HG02571 (cell line): ENCODE measurements at regions not wholly inside any gene's neighbourhood (a gene's known extent, or its start where the extent isn't known, plus 50 kb on each side); places are given as distances from the start of the nearest gene placed in this dataset.

Experiments used
- ATAC-seq: cut with Tn5 transposase; IDR thresholded peaks from one replicate; pipeline ENCODE4 v1.9.1; 2021; ENCODE audit warnings: mild to moderate bottlenecking, moderate library complexity; ENCODE audit not compliant: unreplicated experiment

DNA sequence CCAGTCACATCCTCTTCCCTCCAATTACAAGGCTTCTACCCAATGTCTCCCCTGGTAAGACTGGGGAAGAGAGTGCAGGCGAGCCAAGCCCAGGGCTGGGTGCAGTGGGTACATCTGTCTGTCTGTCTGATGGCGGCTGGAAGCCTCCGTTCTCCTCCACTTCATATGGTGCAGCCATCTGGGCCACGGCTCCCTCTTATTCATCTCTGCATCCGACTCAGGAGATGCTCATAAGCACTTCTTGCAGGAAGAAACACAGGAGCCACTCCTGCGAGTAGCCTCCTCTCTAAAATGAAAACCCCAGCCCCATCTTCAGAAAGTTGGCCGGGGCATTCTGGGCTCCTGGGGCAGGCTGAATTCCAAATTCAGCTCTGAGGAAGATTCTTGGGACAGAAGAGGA lies 67.5 kb upstream of the SLC6A6 start:
- no peak for ATAC-seq

DNA sequence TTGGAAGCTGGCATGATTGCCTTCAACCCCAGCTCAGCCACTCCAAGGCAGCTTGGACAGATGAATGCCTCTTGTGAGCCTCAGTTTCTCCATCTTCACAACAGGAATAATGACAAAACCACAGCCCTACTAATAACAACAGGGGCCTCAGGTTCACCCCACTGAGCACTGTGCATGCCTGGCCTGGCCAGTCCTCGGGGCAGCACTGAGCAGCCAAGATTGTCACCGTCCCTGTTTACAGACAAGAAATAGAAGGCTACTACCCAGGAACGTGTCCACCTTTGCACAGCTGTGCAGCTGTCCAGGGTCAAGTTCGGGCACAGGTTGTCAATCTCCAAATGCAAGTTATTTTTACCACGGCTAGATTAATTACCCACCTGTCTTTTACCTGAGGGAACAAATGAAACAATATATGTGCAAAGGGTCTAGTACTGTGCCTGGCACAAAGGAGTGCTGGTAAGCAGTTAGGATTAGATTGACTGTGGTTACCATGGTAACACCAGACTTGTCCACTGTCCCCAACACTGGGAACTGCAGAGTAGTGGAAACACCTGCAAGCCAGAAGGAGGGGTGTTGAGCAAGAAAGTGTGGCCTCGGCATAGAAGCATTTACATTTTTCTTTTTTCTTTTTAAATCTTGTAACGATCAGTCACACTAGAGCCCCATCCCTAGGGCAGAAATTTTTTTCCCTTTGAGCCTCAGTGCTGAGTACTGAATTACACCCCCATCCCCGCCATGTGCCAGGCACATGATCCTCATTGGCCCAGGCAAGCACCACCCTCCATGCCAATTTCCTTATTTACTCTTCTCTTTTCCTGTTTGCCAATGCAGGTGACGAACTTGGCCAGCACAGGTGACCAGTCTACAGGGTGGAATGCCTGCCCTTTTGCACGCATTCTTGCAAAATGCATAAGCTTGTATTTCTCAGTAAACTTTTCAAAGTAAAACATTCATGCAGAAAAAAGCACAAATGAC lies 66.3 kb upstream of the SLC6A6 start:
- ATAC-seq: no peak

DNA sequence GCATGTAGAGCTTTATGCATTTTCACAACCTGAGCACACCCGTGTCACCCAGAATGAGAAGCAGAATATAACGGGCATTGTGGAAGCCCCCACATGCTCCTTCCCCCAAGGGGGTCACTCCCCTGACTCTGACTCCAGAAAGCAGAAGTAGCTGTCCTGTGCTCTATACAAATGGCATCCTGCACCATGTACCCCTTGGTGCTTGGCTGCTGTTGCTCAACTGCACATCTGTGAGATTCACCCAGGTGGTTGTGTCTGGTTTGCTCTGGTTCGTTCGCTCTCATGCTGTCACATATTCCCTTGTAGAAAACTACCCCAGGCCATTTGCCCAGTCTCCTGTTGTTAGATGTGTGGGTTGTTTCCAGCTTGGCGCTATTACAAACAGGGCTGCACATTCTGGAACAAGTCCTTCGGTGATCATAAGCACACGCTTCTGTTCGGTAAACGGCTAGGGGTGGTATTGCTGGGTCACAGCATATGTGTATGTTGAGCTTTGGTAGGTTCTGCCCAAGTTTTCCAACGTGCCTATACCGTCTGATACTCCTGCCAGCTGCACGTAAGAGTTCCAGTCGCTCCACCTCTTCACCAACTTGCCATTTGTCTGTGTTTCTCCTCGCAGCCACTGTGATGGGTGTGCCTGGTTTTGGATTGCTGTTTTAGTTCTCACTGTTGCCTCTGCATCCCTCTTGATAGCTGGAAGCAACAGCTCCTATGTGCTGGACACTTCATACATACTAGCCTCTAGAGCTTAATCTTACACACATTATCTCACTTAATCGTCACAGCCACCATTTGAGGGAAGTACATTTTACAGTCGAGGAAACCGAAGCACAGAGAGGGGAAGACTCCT lies 65.4 kb upstream of the SLC6A6 start:
- ATAC-seq: no peak

DNA sequence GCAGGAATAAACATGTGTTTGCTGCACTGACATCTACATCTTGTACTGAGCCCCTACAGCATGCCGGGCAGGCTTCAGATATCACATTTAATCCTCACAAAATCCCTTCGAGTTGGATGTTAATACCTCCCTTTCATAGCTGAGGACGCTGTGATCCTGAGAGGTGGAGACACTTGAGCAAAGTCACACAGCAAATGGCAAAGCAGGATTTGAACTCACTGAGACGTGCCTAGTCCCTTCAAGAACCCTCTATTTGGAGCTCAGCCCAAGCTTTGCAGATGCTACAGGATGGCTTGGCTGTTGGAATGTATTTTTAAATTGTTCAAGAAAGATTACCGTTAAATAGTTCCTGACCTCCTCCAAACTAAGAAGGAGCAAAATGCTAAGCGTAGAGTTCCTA lies 64.6 kb upstream of the SLC6A6 start:
- ATAC-seq: no peak

DNA sequence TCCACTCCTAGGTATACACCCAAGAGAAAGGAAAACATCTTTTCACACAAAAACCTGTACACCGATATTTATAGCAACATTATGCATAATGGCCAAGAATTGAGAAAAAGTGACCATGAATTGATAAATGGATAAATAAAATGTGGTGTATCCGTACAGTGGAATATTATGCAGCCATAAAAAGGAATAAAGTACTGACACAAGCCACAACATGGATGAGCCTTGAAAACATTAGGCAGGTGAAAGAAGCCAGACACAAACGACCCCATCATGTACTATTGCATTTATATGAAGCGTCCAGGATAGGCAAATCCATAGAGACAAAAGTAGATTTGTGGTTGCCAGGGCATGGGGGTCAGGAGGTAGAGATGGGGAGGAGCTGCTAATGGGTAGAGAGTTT lies 64.2 kb upstream of the SLC6A6 start:
- ATAC-seq: no peak

DNA sequence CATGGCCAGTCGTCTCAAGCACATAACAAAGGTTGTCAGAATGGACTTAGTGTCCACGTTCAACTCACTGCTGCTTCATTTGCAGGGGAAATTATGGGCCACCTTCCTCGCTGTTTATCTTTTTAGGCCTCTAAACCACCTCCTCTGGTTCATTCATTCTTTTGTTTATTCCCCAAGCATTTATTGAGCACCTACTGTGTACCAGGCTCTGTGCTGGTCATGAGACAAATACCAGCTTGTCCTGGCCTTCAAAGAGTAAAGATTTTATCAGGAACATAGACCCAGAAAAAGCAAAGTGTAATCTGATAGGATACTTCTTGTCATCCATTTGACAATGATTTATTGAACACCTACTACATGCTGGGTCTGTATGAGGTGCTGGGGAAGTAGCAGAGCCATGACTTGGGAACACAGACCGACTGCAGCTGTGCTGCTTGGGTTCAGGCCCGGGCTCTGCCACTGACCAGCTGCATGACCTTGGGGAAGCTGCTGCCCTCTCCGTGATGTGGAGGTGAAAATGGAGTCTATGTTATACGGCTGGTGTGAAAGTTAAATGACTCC lies 63.4 kb upstream of the SLC6A6 start:
- no peak for ATAC-seq

DNA sequence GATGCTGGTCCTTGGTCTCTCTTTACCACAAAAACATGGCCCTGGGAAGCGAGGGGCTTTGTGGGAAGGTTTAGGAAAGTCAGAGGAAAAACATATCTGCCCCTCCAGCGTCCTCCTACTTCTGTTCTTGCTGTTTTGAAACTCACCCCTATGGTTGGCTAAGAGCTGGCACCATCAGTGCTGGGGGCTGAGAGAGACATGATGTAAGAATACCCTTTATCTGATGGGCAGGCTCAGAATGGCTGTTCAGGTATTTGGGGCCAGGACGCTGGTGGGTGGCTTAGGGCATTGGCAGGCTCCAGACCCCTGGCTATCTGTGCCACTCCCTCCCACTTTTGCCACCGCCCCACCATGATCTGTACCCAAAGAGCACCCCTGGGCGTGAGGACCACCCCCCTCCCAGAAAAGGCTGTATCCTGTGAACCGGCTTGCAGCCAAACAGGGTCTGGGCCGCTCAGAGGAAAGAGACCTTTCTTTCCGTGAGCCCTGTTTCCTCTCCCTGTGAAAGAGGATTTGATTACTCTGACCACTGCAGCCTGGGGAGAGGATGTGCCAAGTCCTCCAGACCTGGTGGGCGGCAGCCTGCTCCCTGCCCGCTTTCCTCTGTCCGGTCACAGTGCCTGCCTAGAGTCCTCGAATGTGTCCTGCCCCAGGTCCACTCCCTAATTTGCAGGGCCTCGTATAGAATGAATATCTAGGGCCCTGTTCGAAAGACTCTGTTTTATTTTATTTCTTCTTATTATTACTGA lies 61.3 kb upstream of the SLC6A6 start:
- no peak for ATAC-seq

DNA sequence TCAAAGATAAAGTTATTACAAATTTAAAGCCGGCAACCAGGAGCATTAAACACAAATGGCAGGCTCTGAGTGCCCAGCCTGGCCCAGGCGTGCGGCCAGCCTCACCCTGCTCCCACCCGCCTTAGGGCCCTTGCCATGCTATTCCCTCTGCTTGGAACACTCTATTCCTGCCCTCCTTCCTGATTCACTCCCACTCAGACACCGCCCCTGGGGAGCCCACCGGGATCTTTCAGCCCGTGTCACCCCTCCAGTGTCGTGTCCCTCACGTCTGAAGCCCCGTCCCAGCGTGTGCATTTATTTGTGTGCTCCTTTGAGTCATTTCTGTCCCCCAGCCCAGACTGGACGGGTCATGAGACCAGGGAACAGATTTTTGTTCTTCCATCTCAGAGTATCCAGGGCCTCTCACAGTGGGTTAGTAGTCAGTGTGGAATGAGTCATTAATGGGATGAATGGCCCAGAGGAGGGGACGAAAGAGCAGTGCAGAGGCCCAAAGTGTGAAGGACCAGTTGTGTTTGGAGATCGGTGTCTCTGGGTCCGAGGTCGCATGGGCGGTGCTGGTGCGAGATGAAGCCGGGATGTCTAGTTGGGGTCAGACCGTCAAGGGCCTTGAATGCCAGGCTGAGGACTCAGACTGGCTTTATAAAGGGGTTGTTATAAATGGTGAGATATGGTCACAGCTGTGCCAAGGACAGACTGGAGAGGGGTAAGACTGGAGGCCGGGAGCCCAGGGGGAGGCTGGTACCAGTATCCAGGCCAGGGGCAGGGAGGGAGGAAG lies 58.9 kb upstream of the SLC6A6 start:
- ATAC-seq: no peak

DNA sequence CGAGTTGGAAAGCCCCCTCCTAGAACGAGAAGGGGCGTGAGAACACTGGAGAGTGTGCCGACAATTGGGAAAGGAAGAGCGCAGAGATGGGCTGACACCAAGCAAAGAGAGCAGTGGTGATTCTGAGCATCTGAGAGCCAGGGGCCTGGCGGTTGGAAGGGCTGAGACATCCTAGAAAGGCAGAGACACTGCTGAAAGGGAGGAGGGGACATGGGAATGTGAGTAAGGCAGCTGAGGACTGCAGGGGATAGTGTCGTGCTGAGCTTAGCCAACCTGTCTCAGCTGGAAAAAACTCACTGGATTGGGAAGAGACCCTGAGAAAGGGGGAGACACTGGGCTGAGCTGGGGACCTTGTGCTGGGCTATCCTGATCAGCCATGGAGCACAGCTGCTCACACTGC lies 58.1 kb upstream of the SLC6A6 start:
- no peak for ATAC-seq

DNA sequence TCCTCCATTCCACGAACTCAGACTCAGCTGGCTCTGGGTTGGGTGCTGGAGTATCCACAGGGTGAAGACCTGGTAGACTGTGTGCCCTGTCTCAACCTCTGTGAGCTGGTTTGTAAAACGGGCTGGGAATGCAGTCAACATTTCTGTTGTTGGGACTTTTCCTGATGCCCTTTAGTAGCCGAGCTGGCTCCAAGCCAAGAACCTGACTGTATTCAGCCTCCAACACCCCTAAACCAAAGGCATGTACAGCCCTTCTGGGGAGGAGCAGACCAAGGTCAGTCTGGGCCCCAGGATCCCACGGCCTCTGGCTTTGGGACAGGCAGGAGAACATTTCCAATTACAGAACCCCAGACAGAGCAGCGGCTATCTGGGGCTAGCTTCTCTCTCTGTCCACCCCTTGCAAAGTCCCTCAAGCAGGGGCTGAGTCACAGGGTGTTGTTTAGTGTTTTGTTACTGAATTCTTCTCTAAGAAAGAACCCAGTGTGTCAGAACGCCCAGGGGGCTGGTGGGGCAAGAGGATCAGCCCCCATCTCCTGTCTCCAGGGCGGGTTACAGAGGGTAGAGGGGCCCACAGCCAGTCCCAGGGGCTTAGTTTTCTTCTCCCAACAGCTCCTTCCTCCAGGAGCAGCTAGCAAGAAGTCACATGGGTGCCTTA lies 56.8 kb upstream of the SLC6A6 start:
- ATAC-seq: no peak

DNA sequence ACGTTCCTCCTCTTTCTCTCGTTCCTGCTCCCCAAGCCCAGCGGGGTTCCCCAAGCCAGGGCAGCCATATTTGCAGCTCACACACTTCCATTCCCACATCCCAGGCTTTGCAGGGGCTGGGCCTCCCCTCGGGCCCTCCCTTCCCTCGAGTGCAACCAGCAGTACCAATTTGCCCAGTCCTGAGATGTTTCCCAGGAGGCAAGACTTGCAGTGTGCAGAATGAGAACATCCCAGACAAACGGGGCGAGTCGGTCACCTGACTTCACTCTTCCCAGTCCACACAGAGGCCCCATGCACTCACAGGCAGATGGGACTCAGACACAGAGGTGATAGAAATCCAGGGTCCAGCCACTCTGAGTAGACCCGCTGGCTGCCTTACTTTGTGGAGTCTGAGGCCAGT lies 56.2 kb upstream of the SLC6A6 start:
- ATAC-seq: no peak

DNA sequence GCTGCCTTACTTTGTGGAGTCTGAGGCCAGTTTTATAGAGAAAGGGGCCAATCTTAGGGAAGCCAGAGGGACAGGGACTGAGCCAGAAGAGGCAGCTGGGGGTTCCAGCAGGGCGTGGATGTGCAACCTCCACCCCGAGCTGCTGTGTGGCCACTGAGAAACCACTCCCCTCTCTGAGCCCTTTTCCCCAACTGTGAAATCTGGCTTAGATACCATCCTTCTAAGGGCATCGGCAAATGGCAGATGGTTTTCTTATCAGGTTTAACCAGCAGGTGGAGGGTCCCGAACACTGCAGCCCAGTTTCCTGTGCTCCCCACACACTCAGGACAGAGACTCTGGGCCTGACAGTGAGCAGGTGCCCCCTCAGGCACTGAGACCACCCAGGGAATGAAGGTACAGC lies 55.8 kb upstream of the SLC6A6 start:
- no peak for ATAC-seq

DNA sequence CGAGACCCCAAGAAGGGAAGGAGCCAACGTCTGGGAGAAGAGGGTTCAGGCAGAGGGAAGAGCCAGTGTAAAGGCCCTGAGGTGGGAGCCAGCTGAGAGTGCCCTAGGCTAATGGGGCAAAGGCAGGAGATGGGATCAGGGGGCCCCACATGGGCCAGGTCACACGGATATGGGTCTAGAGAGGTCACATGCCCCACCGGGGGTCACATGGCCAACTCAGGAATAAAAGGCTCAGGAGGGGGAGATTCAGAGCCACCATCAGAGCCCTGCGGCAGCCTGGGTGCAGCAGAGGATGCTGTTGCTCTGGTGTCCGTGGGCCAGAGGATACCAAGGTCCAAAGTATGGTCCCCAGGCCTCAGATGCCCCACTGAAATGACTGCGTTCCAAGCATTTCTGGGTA lies 55.3 kb upstream of the SLC6A6 start:
- no peak for ATAC-seq

DNA sequence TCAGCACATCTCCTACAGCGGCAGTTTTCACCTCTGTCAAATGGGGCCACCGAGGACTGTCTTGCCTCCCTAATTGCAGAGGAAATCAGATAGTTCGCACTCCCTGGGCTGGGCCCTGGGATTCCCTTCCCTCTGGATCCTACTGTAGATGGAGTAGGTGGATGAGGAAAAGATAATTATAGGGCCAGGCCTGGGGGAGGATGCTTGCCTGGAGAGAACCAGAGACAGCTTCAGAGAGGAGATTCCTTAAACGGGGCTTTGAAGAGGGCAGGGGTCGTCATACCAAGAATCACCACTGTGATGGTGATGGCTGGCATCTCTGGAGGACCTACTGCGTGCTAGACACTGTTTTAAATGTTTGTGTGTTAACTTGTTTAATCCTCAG lies 50.8 kb upstream of the SLC6A6 start:
- no peak for ATAC-seq

DNA sequence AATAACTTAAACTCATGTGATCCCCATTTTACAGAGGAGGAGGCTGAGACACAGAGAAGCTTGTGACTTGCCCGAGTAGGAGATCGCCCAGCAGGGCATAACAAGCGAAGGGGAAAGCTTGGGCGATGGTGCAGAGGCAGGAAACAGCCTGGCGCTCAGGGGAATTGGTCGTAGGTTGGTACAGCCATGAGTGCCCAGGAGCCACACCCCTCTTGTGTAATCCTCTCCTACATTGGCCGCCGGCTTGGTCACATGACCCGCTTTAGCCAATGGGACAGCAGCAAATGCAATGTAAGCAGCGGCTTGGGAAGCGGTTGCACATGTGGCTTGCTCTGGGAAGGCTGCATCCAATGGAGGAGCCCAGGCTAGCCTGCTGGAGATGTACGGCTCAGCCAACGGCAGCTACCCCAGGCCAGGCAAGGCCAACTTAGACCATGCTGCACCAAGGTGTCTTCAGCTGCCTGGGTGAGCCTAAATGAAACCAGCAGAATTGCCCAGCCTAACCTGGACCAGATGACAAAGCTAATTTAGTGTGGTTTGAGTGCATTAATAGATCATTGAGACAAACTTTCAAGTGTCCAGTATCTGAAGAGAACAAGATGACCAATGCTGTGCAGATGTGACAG lies 50.3 kb upstream of the SLC6A6 start:
- no peak for ATAC-seq
